ENCODE measurements at regions not wholly inside any gene's neighbourhood (a gene's known extent, or its start where the extent isn't known, plus 50 kb on each side); places are given as distances from the start of the nearest gene placed in this dataset.

DNA sequence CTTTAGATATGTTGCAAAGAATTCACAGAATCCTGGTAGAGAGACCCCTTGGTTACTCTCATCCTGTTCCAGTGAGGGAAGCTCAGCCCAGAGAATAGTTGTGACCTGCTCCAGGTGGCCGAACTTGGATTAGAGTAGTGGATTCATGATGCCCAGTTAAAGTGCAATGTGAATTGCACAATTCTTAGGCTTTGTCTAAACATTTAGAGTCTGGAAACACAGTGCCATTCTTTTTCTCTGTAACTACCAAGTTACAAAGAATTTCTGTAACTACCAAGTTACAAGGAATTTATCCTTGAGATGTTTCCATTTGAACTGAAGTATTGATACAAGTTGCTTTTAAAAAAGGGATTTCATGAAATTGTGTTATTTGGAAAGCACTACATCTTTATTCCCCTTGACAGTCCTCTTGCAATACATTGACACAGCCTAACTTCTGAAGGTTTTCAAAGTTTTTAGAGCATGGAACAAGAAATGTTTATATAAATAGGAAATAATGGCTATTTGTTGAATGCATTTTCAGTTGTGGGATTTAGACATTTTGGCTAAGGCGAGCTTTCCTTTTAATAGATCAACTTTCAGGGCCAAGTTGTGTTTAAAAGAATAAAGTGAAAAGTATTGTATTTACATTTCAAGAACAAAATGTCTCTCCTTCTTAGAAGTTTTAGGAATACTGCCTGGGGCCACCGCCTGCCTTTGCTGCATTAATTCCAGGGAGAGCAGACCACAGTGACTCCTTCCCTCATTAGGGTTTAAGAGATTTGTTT, 315.0 kb downstream of the LPIN1 start:
- no peak for DNase-seq

DNA sequence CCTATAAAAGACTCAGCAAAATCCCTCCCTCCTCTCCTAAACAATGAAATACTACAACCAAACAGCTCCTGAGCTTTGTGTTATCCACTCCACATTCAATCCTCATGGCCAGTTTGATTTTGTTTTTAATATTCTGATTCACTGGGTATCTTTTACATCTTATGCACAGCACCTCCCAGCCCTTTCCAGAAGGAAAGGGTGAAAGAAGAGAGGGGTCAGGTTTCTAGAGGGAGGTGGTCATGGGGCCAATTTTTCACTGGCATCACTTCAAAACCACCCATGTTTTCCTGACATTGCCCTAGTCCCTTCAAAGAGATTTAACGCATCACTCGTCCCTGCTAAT, 315.6 kb downstream of the LPIN1 start:
- DNase-seq, result no peak

DNA sequence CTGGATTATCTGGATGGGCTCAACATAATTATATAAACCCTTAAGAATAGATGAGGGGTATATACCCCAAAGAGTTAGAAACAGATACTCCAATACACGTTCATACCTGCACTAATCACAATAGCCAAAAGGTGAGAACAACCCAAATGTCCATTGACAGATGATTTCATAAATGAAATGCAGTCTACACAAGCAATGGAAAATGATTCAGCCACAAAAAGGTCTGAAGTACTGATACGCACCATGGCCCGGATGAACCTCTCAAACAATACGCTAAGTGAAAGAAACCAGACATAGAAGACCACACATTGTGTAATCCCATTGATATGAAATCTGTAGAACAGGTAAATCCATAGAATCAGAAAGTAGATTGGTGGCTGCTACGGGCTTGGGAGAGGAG, 316.8 kb downstream of the LPIN1 start:
- no peak for DNase-seq

- DNase-seq, result no peak
Measured at GRCh38 chr2:12064153-12064552, 317.7 kb downstream of the LPIN1 start.

- DNase-seq, result no peak
Measured at GRCh38 chr2:12066116-12066515, 319.7 kb downstream of the LPIN1 start.

- no peak for DNase-seq
Measured at GRCh38 chr2:12066986-12067385, 320.6 kb downstream of the LPIN1 start.

DNA sequence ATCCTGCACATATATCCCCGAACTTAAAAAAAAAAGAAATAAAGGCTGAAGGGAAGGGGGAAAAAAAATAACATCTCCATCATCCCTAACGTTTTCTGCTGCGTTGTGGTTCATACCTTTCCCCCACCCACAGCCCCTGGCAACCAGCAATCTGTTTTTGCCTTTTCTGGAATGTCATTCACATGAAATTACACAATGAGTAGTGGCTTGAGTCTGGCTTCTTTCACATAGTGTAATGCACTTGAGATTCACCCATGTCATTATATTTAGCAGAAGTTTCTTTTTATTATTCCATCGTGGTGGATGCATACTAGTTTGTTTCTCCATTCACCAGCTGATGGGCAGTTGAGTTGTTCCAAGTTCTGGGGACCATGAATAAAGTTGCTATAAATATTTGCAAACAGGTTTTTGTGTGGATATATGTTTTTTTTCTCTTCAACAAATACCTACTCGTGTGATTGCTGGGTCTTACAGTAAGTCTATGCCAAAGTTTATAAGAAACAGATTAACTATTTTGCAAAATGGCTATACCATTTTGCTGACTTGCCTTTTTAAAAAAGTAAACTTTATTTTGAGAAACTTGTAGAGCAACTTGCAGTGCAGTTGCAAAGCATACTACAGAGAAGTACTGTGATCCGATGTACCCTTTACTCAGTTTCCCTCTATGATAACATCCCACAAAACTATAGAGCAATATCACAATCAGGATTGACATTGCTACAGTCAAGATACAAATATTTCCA, 322.5 kb downstream of the LPIN1 start:
- DNase-seq, result no peak

GRCh38 chr2:12070153-12070552, 323.7 kb downstream of the LPIN1 start:
- no peak for DNase-seq

GRCh38 chr2:12070581-12070980, 324.1 kb downstream of the LPIN1 start:
- no peak for DNase-seq

DNA sequence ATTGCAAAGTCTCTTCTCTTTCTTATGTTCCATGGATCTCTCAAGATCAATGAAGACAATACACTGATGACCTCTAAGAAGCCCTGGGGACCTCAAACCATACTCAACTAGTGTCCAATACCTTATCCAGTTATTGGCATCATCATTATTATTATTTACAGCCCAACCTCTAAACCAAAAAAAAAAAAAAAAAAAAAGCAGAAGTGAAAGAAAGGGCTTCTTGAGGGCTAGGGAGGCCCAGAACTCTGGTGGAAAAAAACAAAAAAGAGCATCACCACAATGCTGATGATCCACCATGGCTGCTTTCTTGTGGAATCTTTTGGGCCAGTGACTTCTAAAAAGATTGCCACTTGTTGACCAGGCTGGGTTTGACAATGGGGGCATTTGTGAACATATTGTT, 324.9 kb downstream of the LPIN1 start:
- no peak for DNase-seq

DNA sequence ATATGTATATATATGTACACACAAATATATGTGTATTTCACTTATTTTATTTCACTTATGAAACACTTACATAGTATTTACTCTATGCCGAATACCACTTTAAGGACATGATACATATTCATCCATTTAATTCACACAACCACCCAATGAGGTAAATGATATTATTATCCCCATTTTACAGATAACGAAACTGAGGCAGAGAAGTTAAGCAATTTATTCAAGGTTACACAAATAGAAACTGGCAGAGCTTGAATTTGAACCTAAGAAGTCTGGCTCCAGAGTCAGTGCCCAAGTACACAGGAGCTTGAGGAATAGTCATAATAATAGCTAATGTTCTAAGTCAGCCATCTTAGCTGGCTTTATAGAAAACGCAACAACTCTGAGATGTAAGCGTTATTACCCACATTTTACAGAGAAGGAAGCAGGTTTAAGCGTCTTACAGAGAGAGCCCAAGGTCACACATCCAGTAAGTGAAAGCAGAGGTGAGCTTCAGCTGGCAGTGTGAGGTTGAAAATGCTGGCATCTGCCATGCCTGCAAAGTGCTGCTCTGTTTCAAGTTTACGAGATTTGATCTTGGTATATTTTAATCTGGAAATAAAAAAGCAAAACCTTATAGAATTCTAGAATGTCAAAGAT, 326.9 kb downstream of the LPIN1 start:
- DNase-seq, result no peak

DNA sequence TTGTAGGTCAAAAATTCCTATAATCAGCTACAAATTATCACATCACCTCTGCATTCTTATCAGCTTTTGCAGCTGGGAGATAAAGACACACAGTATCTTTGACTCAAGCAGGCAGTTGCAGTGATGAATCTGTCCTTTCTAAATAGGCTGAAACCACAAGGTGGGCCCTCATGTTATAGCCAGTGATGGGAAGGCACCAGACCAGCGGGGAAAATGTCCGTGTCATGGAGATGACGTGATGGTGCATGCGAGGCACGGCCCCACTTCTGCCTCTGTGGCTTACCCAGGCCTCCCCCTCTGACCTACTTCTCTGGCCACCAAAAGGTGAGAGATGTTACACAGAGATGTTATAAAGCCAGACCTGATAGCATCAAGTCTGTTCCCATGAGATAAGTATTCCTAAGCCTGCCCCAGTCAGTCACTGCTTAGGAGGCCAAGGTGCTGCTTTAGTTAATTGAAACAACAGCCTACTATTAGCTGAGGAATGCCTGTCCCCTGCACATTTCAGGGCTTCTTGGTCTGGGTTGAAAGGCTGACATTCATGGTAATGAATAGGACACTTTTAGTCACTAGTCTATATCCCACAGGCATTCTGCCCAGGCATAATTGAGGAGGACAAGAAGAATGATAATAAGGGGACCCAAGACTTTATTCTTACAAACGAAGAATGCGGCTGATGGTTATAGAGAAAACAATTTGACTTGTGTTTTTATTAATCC, 327.9 kb downstream of the LPIN1 start:
- no peak for DNase-seq

GRCh38 chr2:12074845-12075217, 328.4 kb downstream of the LPIN1 start:
- no peak for DNase-seq

GRCh38 chr2:12075603-12076002, 329.2 kb downstream of the LPIN1 start:
- no peak for DNase-seq

DNA sequence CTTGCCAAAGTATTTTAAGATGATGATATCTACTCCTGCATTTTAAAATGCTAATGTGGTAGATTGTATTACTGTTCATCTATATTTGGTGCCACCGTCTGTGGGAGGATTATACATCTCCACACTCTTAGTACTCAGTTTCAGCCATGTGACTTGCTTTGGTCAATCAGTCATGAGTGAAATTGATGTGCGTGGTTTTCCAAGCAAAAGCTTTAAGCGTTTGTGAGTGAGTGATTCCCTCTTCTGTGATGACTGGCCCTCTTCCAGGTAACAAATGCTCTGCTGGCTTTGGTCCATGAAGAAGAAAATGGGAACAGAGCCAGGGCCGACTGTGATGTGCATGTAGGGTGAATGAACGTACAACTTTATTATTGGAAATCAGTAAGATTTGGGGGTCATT, 330.4 kb downstream of the LPIN1 start:
- DNase-seq, result no peak

GRCh38 chr2:12080360-12080759, 333.9 kb downstream of the LPIN1 start:
- no peak for DNase-seq

DNA sequence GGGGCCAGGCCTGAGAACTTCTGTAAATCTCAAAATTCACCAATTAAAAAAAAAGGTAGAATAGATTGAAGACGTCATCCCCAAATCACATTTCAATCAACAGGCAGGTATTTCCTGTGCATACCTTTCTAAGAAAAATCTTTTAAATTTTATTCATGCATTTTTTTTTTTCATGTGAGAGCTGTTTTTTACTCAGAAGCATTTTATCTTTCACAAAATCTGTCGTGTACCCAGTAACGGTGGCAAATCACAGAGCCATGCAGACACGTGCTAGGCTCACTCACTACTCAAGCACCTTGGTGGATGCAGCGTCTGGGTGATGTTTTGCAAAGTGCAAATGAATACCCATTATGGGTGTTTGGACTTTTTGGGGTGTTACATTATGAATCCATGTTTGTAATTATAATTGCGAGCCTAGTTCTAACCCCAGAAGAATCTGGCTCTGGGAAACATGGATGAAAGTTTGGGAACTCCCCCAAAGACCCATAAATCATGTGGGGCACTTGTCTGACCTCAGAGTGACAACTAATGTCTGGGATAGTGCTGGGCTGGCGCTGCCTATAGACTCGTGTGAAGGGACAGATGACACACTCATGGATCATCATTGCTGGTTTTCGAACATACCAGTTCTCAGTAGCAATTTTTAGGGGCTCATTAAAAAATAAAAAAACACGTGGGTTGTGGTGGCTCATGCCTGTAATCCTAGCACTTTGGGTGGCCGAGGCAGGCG, 335.2 kb downstream of the LPIN1 start:
- DNase-seq, result no peak

DNA sequence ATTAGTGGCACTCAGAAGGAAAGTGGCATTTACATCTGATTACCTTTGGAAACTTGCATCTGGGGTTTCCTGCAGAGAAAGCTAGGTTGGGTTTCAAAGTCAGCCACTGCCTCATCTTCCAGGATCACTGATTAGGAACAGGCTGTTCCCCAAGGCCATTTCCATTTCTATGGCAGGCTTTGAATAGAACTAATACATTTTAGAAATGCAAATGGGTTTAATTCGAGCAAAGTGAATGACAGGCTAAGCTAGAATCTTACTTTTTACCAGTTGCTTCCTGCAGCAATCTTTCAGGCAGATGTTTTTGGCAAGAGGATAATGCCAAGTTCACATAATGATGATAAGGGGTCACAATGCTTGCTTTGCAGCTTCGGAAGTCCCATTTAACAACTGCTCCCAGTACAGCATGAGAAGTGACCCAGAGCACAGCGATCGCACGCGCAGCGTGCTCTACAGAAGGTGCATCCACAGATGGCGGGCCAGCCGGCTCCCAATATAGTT, 336.7 kb downstream of the LPIN1 start:
- DNase-seq, result no peak

GRCh38 chr2:12083713-12084419, 337.4 kb downstream of the LPIN1 start:
- DNase-seq, result no peak

DNA sequence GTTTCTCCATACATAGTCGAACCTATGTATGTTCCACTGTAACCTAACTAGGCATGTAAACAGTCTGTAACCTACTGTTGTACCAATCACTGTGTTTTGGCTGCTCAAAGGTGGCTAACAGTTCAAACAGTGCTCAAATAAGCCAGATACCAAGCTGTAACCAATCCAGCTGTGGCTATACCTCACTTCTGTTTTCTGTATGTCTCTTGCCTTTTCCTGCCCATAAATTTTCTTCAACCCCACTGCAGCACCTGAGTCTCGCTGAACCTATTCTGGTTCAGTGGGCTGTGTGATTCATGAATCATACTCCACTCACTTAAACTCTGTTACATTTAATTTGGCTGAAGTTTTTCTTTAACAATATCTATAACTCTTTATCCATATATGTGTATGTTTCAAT, 340.7 kb downstream of the LPIN1 start:
- no peak for DNase-seq

- DNase-seq, result no peak
Measured at GRCh38 chr2:12087671-12088380, 341.4 kb downstream of the LPIN1 start.

Measured in T-helper 9 cell (primary cell).